SJCRH30 (cell line): ENCODE measurements at regions not wholly inside any gene's neighbourhood (a gene's known extent, or its start where the extent isn't known, plus 50 kb on each side); places are given as distances from the start of the nearest gene placed in this dataset.
A peak's percentile ranks its signal among the peaks of the same experiment; 100 is the strongest.
"Not testable (repeated sequence)": the region's sequence is repeated elsewhere in the genome, so short reads cannot be mapped to it uniquely, and the experiment has no call there.

Experiments
- DNase-seq, 2 experiments: peaks; one replicate each; pipeline ENCODE4 v3.0.0-alpha.2; 2015 to 2020
- H3K27ac ChIP-seq: fragments of 250-450 bp; sonication (Bioruptor Pico); 2 replicates; pipeline ENCODE4 v1.5.1; 2020; ENCODE audit warnings: mild to moderate bottlenecking, moderate library complexity
- H3K27me3 ChIP-seq: fragments of 250-450 bp; sonication (Bioruptor Pico); 2 replicates; pipeline ENCODE4 v1.5.1; 2020; ENCODE audit warnings: mild to moderate bottlenecking, moderate library complexity
- H3K36me3 ChIP-seq: fragments of 250-450 bp; sonication (Bioruptor Pico); 2 replicates; pipeline ENCODE4 v1.5.1; 2020; ENCODE audit warnings: mild to moderate bottlenecking, moderate library complexity
- H3K4me1 ChIP-seq: fragments of 250-450 bp; sonication (Bioruptor Pico); 2 replicates; pipeline ENCODE4 v1.5.1; 2020; ENCODE audit warnings: mild to moderate bottlenecking, moderate library complexity
- H3K4me3 ChIP-seq: fragments of 250-450 bp; sonication (Bioruptor Pico); 2 replicates; pipeline ENCODE4 v1.5.1; 2020; ENCODE audit warnings: mild to moderate bottlenecking, moderate library complexity
- H3K9me3 ChIP-seq: fragments of 250-450 bp; sonication (Bioruptor Pico); replicated peaks from 2 replicates; pipeline ENCODE4 v1.5.1; 2020; ENCODE audit warnings: mild to moderate bottlenecking, moderate library complexity

DNA sequence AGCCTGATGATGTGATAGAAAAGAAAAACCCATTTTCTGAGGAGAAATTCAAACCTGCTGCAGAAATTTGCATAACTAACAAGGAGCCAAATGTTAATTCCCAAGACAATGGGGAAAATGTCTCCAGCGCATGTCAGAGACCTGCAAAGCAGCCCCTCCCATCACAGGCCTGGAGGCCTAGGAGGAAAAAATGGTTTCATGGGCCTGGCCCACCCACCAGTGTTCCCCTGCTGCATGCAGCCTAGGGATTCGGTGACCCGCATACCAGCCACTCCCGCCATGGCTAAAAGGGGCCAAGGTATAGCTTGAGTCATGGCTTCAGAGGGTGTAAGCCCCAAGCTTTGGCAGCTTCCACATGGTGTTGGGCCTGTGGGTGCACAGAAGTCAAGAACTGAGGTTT, 147.7 kb upstream of the SLC24A3 start:
- H3K27me3 ChIP-seq, H3K27ac ChIP-seq, H3K36me3 ChIP-seq, H3K9me3 ChIP-seq, H3K4me1 ChIP-seq, DNase-seq, H3K4me3 ChIP-seq: not testable (repeated sequence)

DNA sequence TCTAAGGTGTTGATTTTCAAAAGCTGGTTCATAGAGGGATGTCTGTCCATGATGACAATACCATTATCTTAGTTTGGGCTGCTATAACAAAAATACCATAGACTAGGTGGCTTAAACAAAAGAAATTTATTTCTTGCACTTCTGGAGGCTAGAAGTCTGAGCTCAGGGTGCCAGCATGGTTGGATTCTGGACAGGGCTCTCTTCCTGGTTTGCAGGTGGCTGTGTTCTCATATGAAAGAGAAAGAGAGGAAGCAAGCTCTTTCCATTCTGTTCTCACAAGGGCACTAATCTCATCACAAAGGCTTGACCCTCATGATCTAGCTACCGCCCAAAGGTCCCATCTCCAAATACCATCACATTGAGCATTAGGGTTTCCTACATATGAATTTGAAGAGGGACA, 144.5 kb upstream of the SLC24A3 start:
- H3K36me3 ChIP-seq, result no peaks in the 10 kb centered on the region
- H3K9me3 ChIP-seq, result no peaks in the 10 kb centered on the region
- no peaks in the 10 kb centered on the region for H3K27me3 ChIP-seq
- no peaks in the 10 kb centered on the region for H3K4me1 ChIP-seq
- no peak overlapping the region for H3K4me3 ChIP-seq
- H3K27ac ChIP-seq, result no peak overlapping the region
- no peak for DNase-seq

DNA sequence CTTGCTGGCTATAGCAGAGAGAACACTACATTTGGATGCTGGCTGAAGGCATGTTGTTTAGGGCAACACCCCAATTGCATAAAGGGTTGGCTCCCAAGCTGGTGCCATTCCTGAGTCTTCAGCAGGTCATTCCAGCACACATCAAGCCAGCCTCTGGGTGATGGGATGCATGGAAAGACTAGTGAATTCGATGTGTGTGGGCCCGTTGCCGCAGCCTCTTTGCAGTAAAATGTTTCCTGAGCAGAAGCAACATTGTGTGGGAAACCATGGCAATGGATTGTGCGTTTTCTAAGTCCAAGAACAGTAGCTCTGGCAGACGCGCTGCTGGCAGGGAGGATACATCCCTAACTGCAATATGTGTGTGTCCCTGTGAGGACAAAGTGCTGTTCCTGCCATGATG, 142.4 kb upstream of the SLC24A3 start:
- Histone ChIP-seq H3K27me3 (no peaks in the 10 kb centered on the region), H3K9me3 (no peaks in the 10 kb centered on the region), H3K27ac (no peak overlapping the region), H3K36me3 (no peaks in the 10 kb centered on the region), H3K4me1 (no peaks in the 10 kb centered on the region), H3K4me3 (no peak overlapping the region)
- DNase-seq, result no peak

DNA sequence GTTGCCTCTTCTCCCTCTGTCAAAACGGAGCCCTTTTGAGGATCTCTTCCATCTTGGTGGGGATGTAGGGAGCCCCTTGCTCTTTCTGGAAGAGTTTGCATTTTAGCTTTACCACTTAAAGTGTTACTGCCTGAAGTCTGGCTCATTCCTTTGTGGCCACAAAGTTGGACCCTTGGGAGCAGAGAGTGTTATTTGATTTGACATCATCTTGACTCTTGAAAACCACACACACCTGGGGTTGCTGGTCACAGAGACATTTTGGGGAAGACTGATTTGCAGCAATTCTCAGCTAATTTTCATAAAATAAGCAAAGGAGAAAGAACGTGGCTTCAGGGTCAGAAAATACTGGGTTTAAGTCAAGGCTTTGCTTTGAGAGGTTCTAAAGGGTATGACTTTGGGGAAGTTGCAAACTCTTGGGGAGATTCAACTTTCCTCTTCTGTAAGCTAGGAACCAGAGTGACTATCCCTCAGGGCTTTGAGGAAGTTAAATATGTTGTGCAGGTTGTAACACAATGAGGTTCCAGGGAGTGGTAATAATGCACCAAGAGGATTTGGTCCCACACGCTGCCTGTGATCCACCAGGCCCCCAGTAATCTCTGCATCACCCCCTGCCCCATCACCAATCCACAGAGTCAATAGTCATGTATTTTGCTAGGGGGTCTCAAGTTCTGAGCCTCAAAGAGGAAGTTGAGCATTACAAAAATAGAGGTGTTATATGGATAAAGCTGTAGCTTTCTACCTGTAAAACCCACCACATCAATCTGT, 141.6 kb upstream of the SLC24A3 start:
- no peaks in the 10 kb centered on the region for H3K27me3 ChIP-seq
- DNase-seq, result no peak

DNA sequence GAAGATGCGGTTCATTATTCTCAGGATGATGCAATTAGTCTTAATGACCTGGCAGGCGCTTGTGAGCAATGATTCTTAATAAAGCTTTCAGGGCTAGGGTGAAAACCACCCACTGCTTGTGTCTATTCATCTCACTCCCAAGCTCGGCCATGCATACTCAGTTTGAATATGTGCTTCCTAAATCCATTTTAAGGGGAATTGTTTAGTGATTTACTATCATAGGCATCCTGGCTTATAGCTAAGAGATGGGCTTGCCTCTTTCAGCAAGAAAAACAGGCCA, 141.1 kb upstream of the SLC24A3 start:
- no peak for DNase-seq
- no peaks in the 10 kb centered on the region for H3K4me1 ChIP-seq
- H3K36me3 ChIP-seq, result no peaks in the 10 kb centered on the region
- no peak overlapping the region for H3K27ac ChIP-seq
- no peak overlapping the region for H3K4me3 ChIP-seq
- H3K27me3 ChIP-seq, result no peaks in the 10 kb centered on the region
- no peaks in the 10 kb centered on the region for H3K9me3 ChIP-seq

More for the DNA sequence above, 141.6 kb upstream of the SLC24A3 start:
- Histone ChIP-seq H3K36me3 (no peaks in the 10 kb centered on the region), H3K4me3 (no peak overlapping the region), H3K4me1 (no peaks in the 10 kb centered on the region), H3K27ac (no peak overlapping the region), H3K9me3 (no peaks in the 10 kb centered on the region)

DNA sequence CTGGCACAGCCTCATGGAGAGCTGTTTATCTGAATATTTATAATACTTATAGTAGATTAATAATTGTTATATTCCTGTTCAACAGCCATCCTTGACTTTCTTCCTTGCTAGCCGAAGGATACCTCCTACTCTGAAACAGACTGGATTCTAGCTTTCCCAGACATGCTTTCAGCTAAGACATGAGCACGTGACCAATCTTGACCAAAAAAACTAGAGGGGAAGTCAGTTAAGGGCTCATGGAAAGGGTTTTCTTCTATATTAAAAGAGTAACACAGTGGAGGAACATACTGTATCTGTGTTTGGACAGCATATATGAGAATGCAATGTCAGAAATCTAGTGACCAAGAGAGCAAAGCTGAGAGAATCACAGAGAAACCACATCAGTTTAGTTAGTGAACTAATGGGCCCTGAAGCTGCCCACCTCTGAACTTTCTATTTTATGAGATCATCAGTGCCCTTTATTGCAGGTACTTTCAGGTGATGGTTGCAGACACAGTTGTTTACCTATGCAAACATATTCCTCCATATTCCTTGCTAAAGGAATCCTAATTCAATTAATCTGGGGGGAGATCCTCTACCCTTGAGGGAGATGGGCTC, 140.4 kb upstream of the SLC24A3 start:
- no peaks in the 10 kb centered on the region for H3K27me3 ChIP-seq
- H3K36me3 ChIP-seq, result no peaks in the 10 kb centered on the region
- no peak for DNase-seq
- no peaks in the 10 kb centered on the region for H3K4me1 ChIP-seq
- no peak overlapping the region for H3K27ac ChIP-seq
- H3K4me3 ChIP-seq, result no peak overlapping the region
- no peaks in the 10 kb centered on the region for H3K9me3 ChIP-seq

DNA sequence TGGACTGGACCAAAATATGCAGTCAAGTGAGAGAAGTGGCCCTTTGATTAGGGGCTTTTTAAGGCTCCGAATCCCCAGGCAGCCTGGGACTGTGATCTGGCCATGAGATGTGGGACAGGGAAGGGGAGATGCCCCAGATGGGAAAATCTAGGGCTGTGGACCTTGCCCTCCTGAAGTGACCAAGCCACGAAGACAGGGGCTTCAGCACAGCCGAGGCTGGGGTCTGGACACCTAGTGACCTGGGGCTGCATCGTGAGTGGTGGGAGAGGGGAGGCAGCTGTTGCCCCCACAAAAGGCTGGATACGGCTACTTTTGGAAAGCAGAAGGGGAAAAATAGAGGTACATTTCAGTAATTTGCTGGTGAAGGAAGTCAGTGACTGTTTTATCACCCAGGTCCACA, 139.5 kb upstream of the SLC24A3 start:
- Histone ChIP-seq H3K27ac (no peak overlapping the region), H3K27me3 (no peaks in the 10 kb centered on the region), H3K9me3 (no peaks in the 10 kb centered on the region), H3K36me3 (no peaks in the 10 kb centered on the region), H3K4me1 (no peaks in the 10 kb centered on the region), H3K4me3 (no peak overlapping the region)
- no peak for DNase-seq

DNA sequence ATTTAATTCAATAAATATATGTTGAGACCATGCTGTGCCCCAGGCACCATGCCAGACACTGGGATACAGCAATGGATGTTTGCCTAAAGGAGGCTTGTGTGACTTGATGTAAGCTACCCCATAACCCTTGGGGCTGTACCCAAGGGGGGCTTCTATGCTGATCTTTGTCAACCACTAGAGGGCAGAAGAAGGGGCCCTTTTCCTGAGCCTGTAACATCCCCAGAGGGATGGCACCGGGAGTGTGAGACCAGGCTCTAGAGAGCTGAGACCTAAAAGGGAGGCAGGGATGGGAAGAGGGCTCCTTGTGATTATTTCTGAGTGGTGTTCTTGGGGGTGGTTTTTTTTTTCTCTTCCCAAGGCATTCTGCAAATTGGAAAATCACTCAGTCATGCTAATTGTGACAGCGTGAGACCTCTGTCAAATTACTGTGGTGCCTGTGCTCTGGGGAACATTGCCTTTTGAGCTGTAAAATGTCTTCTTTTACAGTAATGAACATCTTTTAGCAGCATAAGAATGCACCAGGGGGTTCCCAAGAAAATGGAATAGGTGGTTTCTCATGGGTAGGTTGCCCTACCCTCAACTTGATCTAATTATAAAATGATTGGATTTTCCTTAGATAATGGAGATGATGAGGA, 138.7 kb upstream of the SLC24A3 start:
- H3K27ac ChIP-seq, result no peak overlapping the region
- H3K9me3 ChIP-seq, result no peaks in the 10 kb centered on the region
- H3K4me1 ChIP-seq, result no peaks in the 10 kb centered on the region
- H3K4me3 ChIP-seq, result no peak overlapping the region
- DNase-seq, result peak; percentile 28 to 61
- H3K27me3 ChIP-seq, result no peaks in the 10 kb centered on the region
- H3K36me3 ChIP-seq, result no peaks in the 10 kb centered on the region

DNA sequence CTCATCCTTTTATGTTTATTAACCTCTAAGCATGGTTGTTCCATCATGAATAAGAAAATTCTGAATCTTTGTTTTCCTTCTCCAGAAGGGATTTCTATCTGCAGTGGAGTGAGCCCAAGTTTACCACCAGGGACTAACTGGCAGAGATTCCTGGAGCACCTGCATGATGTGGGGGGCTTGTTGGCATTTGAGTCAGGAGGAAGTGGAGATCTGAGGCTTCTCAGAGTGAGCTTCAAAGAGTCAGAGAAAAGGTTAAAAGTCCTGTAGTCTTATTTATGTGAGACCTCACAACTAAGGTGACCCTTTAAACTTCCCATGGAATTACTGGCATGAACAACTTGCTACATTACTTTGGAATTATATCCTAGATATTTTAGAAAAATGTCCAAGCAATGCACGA, 138.1 kb upstream of the SLC24A3 start:
- no peak overlapping the region for H3K4me3 ChIP-seq
- H3K4me1 ChIP-seq, result no peaks in the 10 kb centered on the region
- no peak for DNase-seq

DNA sequence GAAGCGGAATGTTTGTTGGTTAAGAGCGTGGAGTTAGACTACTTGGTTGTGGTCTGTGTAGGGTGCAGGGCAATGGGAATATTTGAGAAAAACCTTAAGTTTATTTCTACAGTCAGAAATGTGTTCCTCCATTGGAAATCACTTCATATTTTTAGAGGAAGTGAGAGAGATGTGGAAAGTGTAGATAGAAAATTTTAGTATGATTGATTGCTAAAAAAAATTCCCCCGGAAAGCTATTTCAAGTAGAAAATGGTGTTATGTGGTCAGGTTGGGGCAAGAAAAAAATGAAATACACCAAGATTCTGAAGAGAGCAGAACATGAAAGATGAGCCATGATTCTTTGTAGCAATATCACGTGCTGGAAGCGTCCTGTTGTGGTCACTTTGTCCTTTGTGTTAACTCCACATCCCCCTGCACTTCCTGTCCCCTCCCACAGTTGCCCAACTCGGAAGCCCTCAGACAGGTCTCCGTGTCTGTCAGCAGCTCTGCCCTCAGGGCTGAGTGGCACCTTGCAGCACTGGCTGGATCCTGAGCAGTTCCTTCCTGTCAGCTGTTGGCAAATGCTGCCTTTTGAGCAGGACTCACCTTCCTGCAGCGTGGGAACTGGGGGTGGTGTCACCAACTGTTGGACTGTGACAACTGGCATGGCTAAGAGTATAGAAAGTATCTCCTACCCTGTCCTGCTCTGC, 137.5 kb upstream of the SLC24A3 start:
- no peaks in the 10 kb centered on the region for H3K36me3 ChIP-seq
- H3K4me1 ChIP-seq, result no peaks in the 10 kb centered on the region

More for the DNA sequence above, 138.1 kb upstream of the SLC24A3 start:
- Histone ChIP-seq H3K27ac (no peak overlapping the region), H3K9me3 (no peaks in the 10 kb centered on the region), H3K36me3 (no peaks in the 10 kb centered on the region), H3K27me3 (no peaks in the 10 kb centered on the region)

DNA sequence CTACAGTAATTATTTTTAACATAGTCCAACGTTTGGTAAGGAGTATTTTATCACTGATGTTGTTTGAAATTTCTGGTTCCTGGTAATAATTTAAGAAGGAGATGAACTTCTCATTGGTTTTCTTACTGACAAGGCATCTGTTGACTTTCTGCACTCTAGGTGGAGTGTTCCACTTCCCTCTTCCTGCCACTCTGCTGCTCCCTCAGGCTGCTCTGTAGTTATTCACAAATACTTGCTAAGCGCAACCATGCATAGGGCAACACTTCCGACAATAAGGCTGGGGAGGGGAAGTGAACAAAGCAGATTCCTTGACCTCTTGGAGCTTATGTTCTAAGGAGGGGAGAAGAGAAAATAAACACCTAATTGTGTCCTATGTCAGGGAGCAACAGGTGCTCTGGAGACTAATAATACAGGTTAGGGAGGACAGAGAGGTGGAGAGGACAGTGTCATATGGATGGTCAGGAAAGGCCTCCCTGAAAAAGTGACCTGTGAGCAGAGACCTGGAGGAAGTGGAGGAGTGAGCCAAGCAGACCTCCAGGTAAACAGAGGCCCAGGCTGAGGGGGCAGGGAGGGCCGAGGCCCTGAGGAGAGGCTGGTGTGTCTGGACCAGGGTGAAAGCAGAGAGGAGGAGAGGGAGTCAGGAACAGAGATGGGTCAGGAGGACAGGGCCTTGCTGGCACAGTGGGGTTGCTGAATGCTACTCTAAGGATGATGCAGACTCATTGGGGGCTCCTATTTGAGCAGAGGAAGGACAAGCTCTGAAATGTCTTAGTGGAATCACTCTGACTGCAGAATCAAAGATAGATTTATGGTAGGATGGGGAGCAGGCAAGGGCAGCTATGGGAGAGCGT, 134.8 kb upstream of the SLC24A3 start:
- H3K4me3 ChIP-seq, result no peak overlapping the region
- H3K4me1 ChIP-seq, result no peaks in the 10 kb centered on the region
- DNase-seq, result no peak
- no peaks in the 10 kb centered on the region for H3K9me3 ChIP-seq
- no peaks in the 10 kb centered on the region for H3K27me3 ChIP-seq
- H3K36me3 ChIP-seq, result no peaks in the 10 kb centered on the region
- H3K27ac ChIP-seq, result no peak overlapping the region

More for the DNA sequence above, 137.5 kb upstream of the SLC24A3 start:
- no peak overlapping the region for H3K27ac ChIP-seq
- no peaks in the 10 kb centered on the region for H3K27me3 ChIP-seq
- no peak overlapping the region for H3K4me3 ChIP-seq
- H3K9me3 ChIP-seq, result no peaks in the 10 kb centered on the region
- peak; percentile 3 to 15 for DNase-seq

DNA sequence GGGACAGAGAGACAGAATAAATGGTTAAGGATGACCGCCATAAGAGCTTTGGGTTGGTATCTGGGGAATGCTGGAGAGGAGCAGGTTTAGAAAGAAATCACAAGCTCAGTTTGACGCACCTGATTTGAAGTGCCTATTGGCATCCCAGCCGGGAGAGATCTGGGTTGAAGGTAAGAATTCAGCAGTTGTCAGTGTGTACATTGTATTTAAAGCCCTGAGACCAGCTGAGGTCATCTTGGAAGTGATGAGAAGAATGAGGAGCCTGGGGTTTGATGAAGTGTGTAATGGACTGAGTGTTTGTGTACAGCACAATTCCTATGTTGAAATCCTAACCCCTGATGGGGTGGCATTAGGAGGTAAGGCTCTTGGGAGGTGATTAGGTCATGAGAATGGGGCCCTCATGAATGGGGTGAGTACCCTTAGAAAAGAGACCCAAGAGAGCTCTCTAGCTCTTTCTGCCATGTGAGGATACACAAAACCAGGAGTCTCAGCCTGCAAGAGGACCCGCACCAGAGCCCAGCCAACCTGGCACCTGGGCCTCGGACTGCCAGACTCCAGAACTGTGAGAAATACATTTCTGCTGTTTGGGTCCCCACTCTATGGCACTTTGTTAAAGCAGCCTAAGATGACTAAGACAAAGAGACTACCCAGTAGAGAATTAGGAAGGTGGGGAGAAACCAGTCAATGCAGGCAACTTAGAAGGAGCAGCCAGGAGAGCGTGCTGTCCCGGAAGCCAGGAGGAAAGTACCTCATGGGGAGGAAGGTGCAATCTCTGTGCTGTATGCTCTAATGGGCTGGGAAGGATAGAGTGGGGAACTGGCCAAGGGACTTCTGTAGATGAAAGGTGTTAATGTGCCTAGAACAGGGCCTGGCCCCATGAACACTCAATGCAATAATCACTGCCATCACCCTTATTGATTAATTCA, 133.7 kb upstream of the SLC24A3 start:
- H3K36me3 ChIP-seq, result no peaks in the 10 kb centered on the region
- no peaks in the 10 kb centered on the region for H3K4me1 ChIP-seq
- H3K27ac ChIP-seq, result no peak overlapping the region
- no peak overlapping the region for H3K4me3 ChIP-seq
- H3K27me3 ChIP-seq, result no peaks in the 10 kb centered on the region
- no peak for DNase-seq
- no peaks in the 10 kb centered on the region for H3K9me3 ChIP-seq

DNA sequence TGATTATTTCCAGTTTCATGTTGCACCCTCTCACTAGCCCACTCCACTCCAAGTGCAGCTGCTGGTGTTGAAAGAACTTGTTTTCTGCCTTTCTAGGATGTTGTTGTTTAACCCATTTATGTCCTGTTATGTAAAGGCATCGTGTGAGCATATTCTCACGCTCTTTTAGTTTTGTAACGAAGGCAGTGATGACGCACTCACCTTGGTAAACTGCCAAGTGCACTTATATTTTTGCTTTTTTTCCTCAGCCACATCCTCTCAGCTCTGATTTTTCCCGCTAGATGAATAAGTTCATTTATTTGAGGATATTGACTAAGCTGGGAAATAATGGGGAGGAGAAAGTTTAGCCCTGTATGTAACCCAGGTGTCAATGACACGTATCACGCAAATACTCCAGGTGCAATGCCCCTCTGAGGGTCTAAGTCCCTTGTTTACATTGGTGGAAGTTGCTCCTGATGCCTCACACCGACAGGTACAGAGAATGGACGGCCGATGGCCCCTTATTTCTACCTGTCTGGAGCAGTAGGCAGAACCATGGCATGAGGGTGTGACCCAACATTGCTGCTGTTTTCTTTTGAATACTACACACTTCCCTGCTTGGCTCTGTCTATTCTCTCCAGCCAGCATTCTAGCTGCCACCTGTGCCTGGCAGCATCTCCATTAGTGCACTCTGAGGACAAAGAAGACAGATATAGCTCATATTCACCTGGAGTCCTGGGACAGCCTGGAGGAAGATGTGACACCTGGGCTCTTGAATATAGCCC, 132.7 kb upstream of the SLC24A3 start:
- Histone ChIP-seq H3K4me1 (no peaks in the 10 kb centered on the region), H3K27ac (no peak overlapping the region), H3K9me3 (no peaks in the 10 kb centered on the region), H3K4me3 (no peak overlapping the region), H3K36me3 (no peaks in the 10 kb centered on the region), H3K27me3 (no peaks in the 10 kb centered on the region)
- no peak for DNase-seq
